Erythroblast (primary cell): ENCODE measurements at regions not wholly inside any gene's neighbourhood (a gene's known extent, or its start where the extent isn't known, plus 50 kb on each side); places are given as distances from the start of the nearest gene placed in this dataset.

Source experiments
- GATA1 ChIP-seq: IDR thresholded peaks from 2 replicates; pipeline ENCODE4 v1.6.1; 2011; ENCODE audit warnings: low read depth, mild to moderate bottlenecking, control low read depth, low read length, moderate library complexity
- POLR2A ChIP-seq: IDR thresholded peaks from 2 replicates; pipeline ENCODE4 v1.6.1; 2011; ENCODE audit warnings: mild to moderate bottlenecking, low read length

- no peak for TF ChIP-seq POLR2A
- TF ChIP-seq GATA1: no peak
These were observed 96.7 kb upstream of the MEF2C start for GRCh38 chr5:88979726-88980125.
